GM23338 (cell line): ENCODE measurements at regions not wholly inside any gene's neighbourhood (a gene's known extent, or its start where the extent isn't known, plus 50 kb on each side); places are given as distances from the start of the nearest gene placed in this dataset.

Experiments used
- ATAC-seq: fragments of 200-7000 bp; cut with Tn5 transposase; 3 replicates; pipeline ENCODE4 v1.9.1; 2020
- DNase-seq: peaks from one replicate; pipeline ENCODE4 v3.0.0-alpha.2; 2015; ENCODE audit warnings: low spot score
- H2AFZ ChIP-seq: fragments of 200-600 bp; sonication (generic); 2 replicates; pipeline ENCODE4 v1.8.0; 2016; ENCODE audit warnings: antibody characterized with exemption, mild to moderate bottlenecking, moderate library complexity
- H3F3A ChIP-seq: fragments of 200-600 bp; sonication (generic); replicated peaks from 2 replicates; pipeline ENCODE4 v1.8.0; 2017; ENCODE audit warnings: antibody characterized with exemption, mixed run types, low read depth
- H3K27ac ChIP-seq: fragments of 200-600 bp; sonication (generic); 2 replicates; pipeline ENCODE4 v1.6.1; 2016; ENCODE audit warnings: low read depth
- H3K27me3 ChIP-seq: fragments of 200-600 bp; sonication (generic); 2 replicates; pipeline ENCODE4 v1.8.0; 2016; ENCODE audit warnings: mild to moderate bottlenecking, mixed run types, moderate library complexity; ENCODE audit not compliant: insufficient read depth
- H3K36me3 ChIP-seq: fragments of 200-600 bp; sonication (generic); 2 replicates; pipeline ENCODE4 v1.8.0; 2016; ENCODE audit warnings: mild to moderate bottlenecking; ENCODE audit not compliant: insufficient read depth
- H3K4me1 ChIP-seq: fragments of 200-600 bp; sonication (generic); 2 replicates; pipeline ENCODE4 v1.8.0; 2016; ENCODE audit warnings: mild to moderate bottlenecking, moderate library complexity; ENCODE audit not compliant: insufficient read depth
- H3K4me2 ChIP-seq: fragments of 200-600 bp; sonication (generic); 2 replicates; pipeline ENCODE4 v1.7.1; 2017; ENCODE audit warnings: mixed run types
- H3K4me3 ChIP-seq: fragments of 200-600 bp; sonication (generic); 2 replicates; pipeline ENCODE4 v1.6.1; 2016; ENCODE audit warnings: mixed run types
- H3K79me2 ChIP-seq: fragments of 200-600 bp; sonication (generic); replicated peaks from 2 replicates; pipeline ENCODE4 v1.8.0; 2017; ENCODE audit warnings: mild to moderate bottlenecking; ENCODE audit not compliant: insufficient read depth
- H3K9me2 ChIP-seq: fragments of 200-600 bp; sonication (generic); 2 replicates; pipeline ENCODE4 v1.8.0; 2017; ENCODE audit not compliant: insufficient read depth
- H4K20me1 ChIP-seq: fragments of 200-600 bp; sonication (generic); replicated peaks from 2 replicates; pipeline ENCODE4 v1.8.0; 2017; ENCODE audit warnings: mild to moderate bottlenecking; ENCODE audit not compliant: insufficient read depth
- H3K27ac Mint-ChIP-seq: 2 replicates; pipeline ENCODE4 v1.8.0; 2020; ENCODE audit warnings: inconsistent platforms, mild to moderate bottlenecking, moderate library complexity, mixed read lengths
- H3K27me3 Mint-ChIP-seq: 3 replicates; pipeline ENCODE4 v1.8.0; 2022; ENCODE audit warnings: low read depth, mild to moderate bottlenecking, moderate library complexity, mixed read lengths, inconsistent platforms; ENCODE audit not compliant: insufficient read depth, poor library complexity
- H3K36me3 Mint-ChIP-seq: 3 replicates; pipeline ENCODE4 v1.8.0; 2021; ENCODE audit warnings: low read depth, mild to moderate bottlenecking, inconsistent platforms, moderate library complexity, mixed read lengths
- H3K4me1 Mint-ChIP-seq: 3 replicates; pipeline ENCODE4 v1.8.0; 2020; ENCODE audit warnings: mild to moderate bottlenecking, inconsistent platforms, mixed read lengths
- H3K4me3 Mint-ChIP-seq: 3 replicates; pipeline ENCODE4 v1.8.0; 2021; ENCODE audit warnings: moderate library complexity, mild to moderate bottlenecking, inconsistent platforms, mixed read lengths
- H3K9me3 Mint-ChIP-seq: 3 replicates; pipeline ENCODE4 v1.8.0; 2020; ENCODE audit warnings: moderate library complexity, mild to moderate bottlenecking, inconsistent platforms, mixed read lengths
- CREB1 ChIP-seq: fragments of 250-450 bp; sonication (Bioruptor Pico); IDR thresholded peaks from 2 replicates; pipeline ENCODE4 v1.5.0; 2020; ENCODE audit warnings: low read depth, mild to moderate bottlenecking, moderate library complexity
- EZH2 ChIP-seq: fragments of 200-600 bp; sonication (generic); IDR thresholded peaks from one replicate; pipeline ENCODE4 v1.8.0; 2017; ENCODE audit warnings: antibody characterized with exemption, mild to moderate bottlenecking, low read depth; ENCODE audit not compliant: unreplicated experiment
- EZH2phosphoT487 ChIP-seq: fragments of 200-600 bp; sonication (generic); IDR thresholded peaks from one replicate; pipeline ENCODE4 v1.8.1; 2018; ENCODE audit warnings: antibody characterized with exemption; ENCODE audit not compliant: unreplicated experiment
- JUNB ChIP-seq: IDR thresholded peaks from one replicate; pipeline ENCODE4 v1.6.1; 2016; ENCODE audit warnings: antibody characterized with exemption; ENCODE audit not compliant: unreplicated experiment
- POLR2AphosphoS5 ChIP-seq: IDR thresholded peaks from 2 replicates; pipeline ENCODE4 v1.6.1; 2016; ENCODE audit warnings: antibody characterized with exemption, low read depth
- STAT1 ChIP-seq: IDR thresholded peaks from one replicate; pipeline ENCODE4 v1.6.1; 2016; ENCODE audit warnings: antibody characterized with exemption; ENCODE audit not compliant: unreplicated experiment
- ZNF114 ChIP-seq: fragments of 250-450 bp; sonication (Bioruptor Pico); IDR thresholded peaks from 2 replicates; pipeline ENCODE4 v1.5.0; 2020; ENCODE audit warnings: mild to moderate bottlenecking, moderate library complexity
- ZNF331 ChIP-seq: fragments of 250-450 bp; sonication (Bioruptor Pico); IDR thresholded peaks from 2 replicates; pipeline ENCODE4 v1.5.0; 2020; ENCODE audit warnings: low read depth, mild to moderate bottlenecking, moderate library complexity
- TF ChIP-seq, protein P1 (sequence below): IDR thresholded peaks from one replicate; pipeline ENCODE4 v1.6.1; 2018; ENCODE audit warnings: antibody characterized with exemption; ENCODE audit not compliant: unreplicated experiment
- TF ChIP-seq, protein P2 (sequence below), 2 experiments: fragments of 200-600 bp in 1 of 2; sonication (generic) in 1 of 2; conservative IDR thresholded peaks; 2 replicates each; pipeline versions ENCODE4 v1.5.1 to v1.6.1; 2016 to 2017; ENCODE audit warnings: antibody characterized with exemption in 2 of 2, low read depth in 2 of 2, mild to moderate bottlenecking in 2 of 2, moderate library complexity in 1 of 2
- TF ChIP-seq, protein P3 (sequence below): IDR thresholded peaks from 2 replicates; pipeline ENCODE4 v1.6.1; 2016; ENCODE audit warnings: antibody characterized with exemption

DNA sequence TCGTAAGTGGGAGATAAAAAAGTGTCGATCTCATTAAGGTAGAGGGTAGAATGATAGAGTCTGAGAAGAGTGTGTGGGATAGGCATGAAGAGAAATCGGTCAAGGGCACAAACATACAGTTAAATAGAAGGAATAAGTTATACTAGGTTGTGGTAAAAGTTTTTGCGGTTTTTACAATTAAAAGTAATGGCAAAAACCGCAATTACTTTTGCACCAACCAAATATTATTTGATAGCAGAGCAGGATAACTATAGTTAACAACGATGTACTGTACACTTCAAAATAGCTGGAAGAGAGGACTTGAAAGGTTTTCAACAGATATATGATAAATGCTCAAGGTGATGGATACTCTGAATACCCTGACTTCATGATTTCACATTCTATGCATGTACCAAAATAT lies 135.8 kb upstream of the CDH12 start (continued):
- TF ChIP-seq, protein P1, sequence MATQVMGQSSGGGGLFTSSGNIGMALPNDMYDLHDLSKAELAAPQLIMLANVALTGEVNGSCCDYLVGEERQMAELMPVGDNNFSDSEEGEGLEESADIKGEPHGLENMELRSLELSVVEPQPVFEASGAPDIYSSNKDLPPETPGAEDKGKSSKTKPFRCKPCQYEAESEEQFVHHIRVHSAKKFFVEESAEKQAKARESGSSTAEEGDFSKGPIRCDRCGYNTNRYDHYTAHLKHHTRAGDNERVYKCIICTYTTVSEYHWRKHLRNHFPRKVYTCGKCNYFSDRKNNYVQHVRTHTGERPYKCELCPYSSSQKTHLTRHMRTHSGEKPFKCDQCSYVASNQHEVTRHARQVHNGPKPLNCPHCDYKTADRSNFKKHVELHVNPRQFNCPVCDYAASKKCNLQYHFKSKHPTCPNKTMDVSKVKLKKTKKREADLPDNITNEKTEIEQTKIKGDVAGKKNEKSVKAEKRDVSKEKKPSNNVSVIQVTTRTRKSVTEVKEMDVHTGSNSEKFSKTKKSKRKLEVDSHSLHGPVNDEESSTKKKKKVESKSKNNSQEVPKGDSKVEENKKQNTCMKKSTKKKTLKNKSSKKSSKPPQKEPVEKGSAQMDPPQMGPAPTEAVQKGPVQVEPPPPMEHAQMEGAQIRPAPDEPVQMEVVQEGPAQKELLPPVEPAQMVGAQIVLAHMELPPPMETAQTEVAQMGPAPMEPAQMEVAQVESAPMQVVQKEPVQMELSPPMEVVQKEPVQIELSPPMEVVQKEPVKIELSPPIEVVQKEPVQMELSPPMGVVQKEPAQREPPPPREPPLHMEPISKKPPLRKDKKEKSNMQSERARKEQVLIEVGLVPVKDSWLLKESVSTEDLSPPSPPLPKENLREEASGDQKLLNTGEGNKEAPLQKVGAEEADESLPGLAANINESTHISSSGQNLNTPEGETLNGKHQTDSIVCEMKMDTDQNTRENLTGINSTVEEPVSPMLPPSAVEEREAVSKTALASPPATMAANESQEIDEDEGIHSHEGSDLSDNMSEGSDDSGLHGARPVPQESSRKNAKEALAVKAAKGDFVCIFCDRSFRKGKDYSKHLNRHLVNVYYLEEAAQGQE: no peak
- TF ChIP-seq EZH2phosphoT487 (no peak), EZH2 (no peak), ZNF331 (CRISPR knock-in tag) (no peak), STAT1 (no peak), POLR2AphosphoS5 (no peak)
- TF ChIP-seq, protein P2, sequence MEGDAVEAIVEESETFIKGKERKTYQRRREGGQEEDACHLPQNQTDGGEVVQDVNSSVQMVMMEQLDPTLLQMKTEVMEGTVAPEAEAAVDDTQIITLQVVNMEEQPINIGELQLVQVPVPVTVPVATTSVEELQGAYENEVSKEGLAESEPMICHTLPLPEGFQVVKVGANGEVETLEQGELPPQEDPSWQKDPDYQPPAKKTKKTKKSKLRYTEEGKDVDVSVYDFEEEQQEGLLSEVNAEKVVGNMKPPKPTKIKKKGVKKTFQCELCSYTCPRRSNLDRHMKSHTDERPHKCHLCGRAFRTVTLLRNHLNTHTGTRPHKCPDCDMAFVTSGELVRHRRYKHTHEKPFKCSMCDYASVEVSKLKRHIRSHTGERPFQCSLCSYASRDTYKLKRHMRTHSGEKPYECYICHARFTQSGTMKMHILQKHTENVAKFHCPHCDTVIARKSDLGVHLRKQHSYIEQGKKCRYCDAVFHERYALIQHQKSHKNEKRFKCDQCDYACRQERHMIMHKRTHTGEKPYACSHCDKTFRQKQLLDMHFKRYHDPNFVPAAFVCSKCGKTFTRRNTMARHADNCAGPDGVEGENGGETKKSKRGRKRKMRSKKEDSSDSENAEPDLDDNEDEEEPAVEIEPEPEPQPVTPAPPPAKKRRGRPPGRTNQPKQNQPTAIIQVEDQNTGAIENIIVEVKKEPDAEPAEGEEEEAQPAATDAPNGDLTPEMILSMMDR (conservative IDR thresholded peaks at IDR 0.05; ENCODE audit: low read depth in 2 of 2): no peak

DNA sequence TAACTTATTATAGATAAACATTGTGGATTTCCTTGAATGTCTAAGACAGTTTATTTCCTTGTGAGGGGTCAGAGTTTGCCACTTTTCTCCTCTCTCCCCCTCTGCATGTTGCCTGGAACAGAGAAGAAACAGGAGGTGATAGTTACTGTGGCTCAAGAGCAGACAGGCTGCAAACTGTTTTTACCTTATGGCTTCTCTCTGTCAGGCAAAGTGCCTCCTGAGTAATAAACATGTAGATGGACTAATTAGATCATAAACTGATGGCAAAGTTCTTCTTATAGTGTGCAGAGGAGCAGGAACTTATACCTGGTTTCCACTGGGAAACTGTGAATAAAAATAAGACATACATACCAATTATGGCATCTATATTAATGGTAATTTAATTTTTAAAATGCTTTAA lies 133.1 kb upstream of the CDH12 start:
- H3K36me3 Mint-ChIP-seq: no peaks in the 10 kb centered on the region
- no peak overlapping the region for H3K4me3 Mint-ChIP-seq
- no peaks in the 10 kb centered on the region for H3K36me3 ChIP-seq
- H3K4me1 Mint-ChIP-seq: no peaks in the 10 kb centered on the region
- no peak overlapping the region for H2AFZ ChIP-seq
- no peaks in the 10 kb centered on the region for H3K27me3 ChIP-seq
- no peak overlapping the region for H3K4me2 ChIP-seq
- no peaks in the 10 kb centered on the region for H4K20me1 ChIP-seq
- H3K27me3 Mint-ChIP-seq: no peaks in the 10 kb centered on the region
- ATAC-seq: no peak
- H3K9me2 ChIP-seq: no peaks in the 10 kb centered on the region
- no peak overlapping the region for H3K27ac ChIP-seq
- H3K9me3 Mint-ChIP-seq: no peaks in the 10 kb centered on the region
- H3K4me1 ChIP-seq: no peaks in the 10 kb centered on the region
- H3F3A ChIP-seq: no peaks in the 10 kb centered on the region
- H3K79me2 ChIP-seq: no peaks in the 10 kb centered on the region
- DNase-seq: no peak
- H3K27ac Mint-ChIP-seq: no peak overlapping the region
- H3K4me3 ChIP-seq: no peak overlapping the region
- TF ChIP-seq, protein P3, sequence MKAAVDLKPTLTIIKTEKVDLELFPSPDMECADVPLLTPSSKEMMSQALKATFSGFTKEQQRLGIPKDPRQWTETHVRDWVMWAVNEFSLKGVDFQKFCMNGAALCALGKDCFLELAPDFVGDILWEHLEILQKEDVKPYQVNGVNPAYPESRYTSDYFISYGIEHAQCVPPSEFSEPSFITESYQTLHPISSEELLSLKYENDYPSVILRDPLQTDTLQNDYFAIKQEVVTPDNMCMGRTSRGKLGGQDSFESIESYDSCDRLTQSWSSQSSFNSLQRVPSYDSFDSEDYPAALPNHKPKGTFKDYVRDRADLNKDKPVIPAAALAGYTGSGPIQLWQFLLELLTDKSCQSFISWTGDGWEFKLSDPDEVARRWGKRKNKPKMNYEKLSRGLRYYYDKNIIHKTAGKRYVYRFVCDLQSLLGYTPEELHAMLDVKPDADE: no peak
- TF ChIP-seq EZH2phosphoT487 (no peak), EZH2 (no peak), ZNF331 (CRISPR knock-in tag) (no peak), POLR2AphosphoS5 (no peak), JUNB (no peak), CREB1 (CRISPR knock-in tag) (no peak), ZNF114 (CRISPR knock-in tag) (no peak), STAT1 (no peak)
- TF ChIP-seq, protein P2 (conservative IDR thresholded peaks at IDR 0.05; ENCODE audit: low read depth in 2 of 2): no peak
- TF ChIP-seq, protein P1: no peak
